HFFc6 (cell line): ENCODE measurements at regions not wholly inside any gene's neighbourhood (a gene's known extent, or its start where the extent isn't known, plus 50 kb on each side); places are given as distances from the start of the nearest gene placed in this dataset.
A peak's percentile ranks its signal among the peaks of the same experiment; 100 is the strongest.

Experiments used
- DNase-seq: peaks from one replicate; pipeline ENCODE4 v3.0.0-alpha.2; 2018
- H3K27ac Mint-ChIP-seq: 2 replicates; pipeline ENCODE4 v1.8.0; 2020; ENCODE audit warnings: mild to moderate bottlenecking, mixed read lengths
- H3K27me3 Mint-ChIP-seq: 2 replicates; pipeline ENCODE4 v1.8.0; 2021; ENCODE audit warnings: mild to moderate bottlenecking, moderate library complexity, mixed read lengths; ENCODE audit not compliant: insufficient read depth
- H3K36me3 Mint-ChIP-seq: 2 replicates; pipeline ENCODE4 v1.8.0; 2021; ENCODE audit warnings: low read depth, mixed read lengths
- H3K4me1 Mint-ChIP-seq: 2 replicates; pipeline ENCODE4 v1.8.0; 2020; ENCODE audit warnings: low read depth, mixed read lengths
- H3K4me3 Mint-ChIP-seq: 2 replicates; pipeline ENCODE4 v1.8.0; 2020; ENCODE audit warnings: mild to moderate bottlenecking, moderate library complexity, mixed read lengths
- H3K9me3 Mint-ChIP-seq: 2 replicates; pipeline ENCODE4 v1.8.0; 2020; ENCODE audit warnings: mild to moderate bottlenecking, mixed read lengths
- CTCF ChIP-seq: fragments of 200-600 bp; sonication (generic); IDR thresholded peaks from 2 replicates; pipeline ENCODE4 v1.5.0; 2021; ENCODE audit warnings: antibody characterized with exemption, mild to moderate bottlenecking

- Mint-ChIP-seq H3K27ac (peak overlapping the region; percentile 4; the same call in 1 of the 2 replicates), H3K4me1 (peaks cover 50% of the 10 kb centered on the region), H3K27me3 (peaks cover 1% of the 10 kb centered on the region; the same call in 1 of the 2 replicates), H3K9me3 (no peaks in the 10 kb centered on the region), H3K36me3 (no peaks in the 10 kb centered on the region), H3K4me3 (no peak overlapping the region)
- no peak for DNase-seq
- TF ChIP-seq CTCF = no peak
Observed at GRCh38 chr21:35573472-35574374, 486.6 kb downstream of the SETD4 start.

GRCh38 chr21:35571910-35572309 is 488.4 kb downstream of the SETD4 start:
- Mint-ChIP-seq H3K36me3 (no peaks in the 10 kb centered on the region), H3K9me3 (no peaks in the 10 kb centered on the region), H3K27me3 (peaks cover 1% of the 10 kb centered on the region; the same call in 1 of the 2 replicates), H3K4me3 (no peak overlapping the region), H3K4me1 (peaks cover 35% of the 10 kb centered on the region), H3K27ac (no peak overlapping the region)
- DNase-seq = no peak
- no peak for TF ChIP-seq CTCF

- H3K36me3 Mint-ChIP-seq = no peaks in the 10 kb centered on the region
- H3K4me1 Mint-ChIP-seq = peaks cover 33% of the 10 kb centered on the region
- no peak overlapping the region for H3K4me3 Mint-ChIP-seq
- H3K27ac Mint-ChIP-seq = no peak overlapping the region
- peaks cover 4% of the 10 kb centered on the region; the same call in 1 of the 2 replicates for H3K27me3 Mint-ChIP-seq
- TF ChIP-seq CTCF = no peak
- no peak for DNase-seq
- H3K9me3 Mint-ChIP-seq = no peaks in the 10 kb centered on the region
Observed at GRCh38 chr21:35568643-35569042, 491.7 kb downstream of the SETD4 start.

- DNase-seq = no peak
- Mint-ChIP-seq H3K36me3 (no peaks in the 10 kb centered on the region), H3K27me3 (peaks cover 4% of the 10 kb centered on the region; the same call in 1 of the 2 replicates), H3K4me3 (no peak overlapping the region), H3K4me1 (peaks cover 44% of the 10 kb centered on the region), H3K27ac (no peak overlapping the region), H3K9me3 (no peaks in the 10 kb centered on the region)
- no peak for TF ChIP-seq CTCF
Observed at GRCh38 chr21:35566874-35567273, 493.5 kb downstream of the SETD4 start.

GRCh38 chr21:35565204-35565611 is 495.1 kb downstream of the SETD4 start:
- Mint-ChIP-seq H3K9me3 (no peaks in the 10 kb centered on the region), H3K4me1 (peaks cover 56% of the 10 kb centered on the region), H3K27ac (peak overlapping the region; percentile 88), H3K27me3 (peaks cover 2% of the 10 kb centered on the region; the same call in 1 of the 2 replicates), H3K4me3 (peak overlapping the region; percentile 67), H3K36me3 (no peaks in the 10 kb centered on the region)
- TF ChIP-seq CTCF = no peak
- peak; percentile 89 for DNase-seq
